ENCODE measurements at regions not wholly inside any gene's neighbourhood (a gene's known extent, or its start where the extent isn't known, plus 50 kb on each side); places are given as distances from the start of the nearest gene placed in this dataset.
"Not testable (repeated sequence)": the region's sequence is repeated elsewhere in the genome, so short reads cannot be mapped to it uniquely, and the experiment has no call there.

DNA sequence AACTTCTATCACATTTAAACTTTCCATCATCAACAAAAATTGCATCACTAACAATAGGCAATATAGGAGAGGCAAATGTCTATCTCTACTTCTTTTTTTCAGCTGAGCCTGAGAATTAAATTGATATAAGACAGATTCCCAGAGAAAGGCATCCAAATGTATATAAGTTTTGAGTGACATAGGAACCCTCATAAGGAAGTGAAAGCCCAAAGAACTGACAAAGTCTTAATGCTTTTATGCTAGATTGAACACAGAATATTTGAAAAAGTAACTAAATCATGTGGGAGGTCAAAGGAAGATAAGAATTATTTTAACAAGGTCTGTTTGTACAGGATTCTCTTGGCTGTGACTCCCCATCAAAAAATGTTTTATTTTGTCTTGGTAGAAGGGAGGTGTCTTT is 714.9 kb downstream of the GRXCR1 start:
- no peak for DNase-seq (ENCODE audit: low read depth in 2 of 3, low spot score in 1 of 3)

GRCh38 chr4:43607827-43608461 is 715.4 kb downstream of the GRXCR1 start:
- DNase-seq (ENCODE audit: low read depth in 2 of 3, low spot score in 1 of 3): no peak

DNA sequence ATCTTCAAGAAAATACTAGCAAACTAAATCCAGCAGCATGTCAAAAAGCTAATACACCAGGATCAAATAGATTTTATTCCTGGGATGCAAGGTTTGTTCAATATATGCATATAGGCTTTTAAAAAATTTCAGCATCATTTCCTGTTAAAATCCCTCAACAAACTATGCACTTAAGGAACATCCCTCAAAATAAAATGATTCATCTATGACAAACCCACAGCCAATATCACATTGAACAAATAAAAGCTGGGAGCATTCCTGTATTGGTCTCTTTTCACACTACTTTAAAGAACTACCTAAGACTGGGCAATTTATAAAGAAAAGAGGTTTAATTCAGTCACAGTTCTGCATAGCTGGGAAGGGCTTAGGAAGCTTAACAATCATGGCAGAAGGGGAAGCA is 726.7 kb downstream of the GRXCR1 start:
- DNase-seq (ENCODE audit: low read depth in 2 of 3, low spot score in 1 of 3): no peak

DNA sequence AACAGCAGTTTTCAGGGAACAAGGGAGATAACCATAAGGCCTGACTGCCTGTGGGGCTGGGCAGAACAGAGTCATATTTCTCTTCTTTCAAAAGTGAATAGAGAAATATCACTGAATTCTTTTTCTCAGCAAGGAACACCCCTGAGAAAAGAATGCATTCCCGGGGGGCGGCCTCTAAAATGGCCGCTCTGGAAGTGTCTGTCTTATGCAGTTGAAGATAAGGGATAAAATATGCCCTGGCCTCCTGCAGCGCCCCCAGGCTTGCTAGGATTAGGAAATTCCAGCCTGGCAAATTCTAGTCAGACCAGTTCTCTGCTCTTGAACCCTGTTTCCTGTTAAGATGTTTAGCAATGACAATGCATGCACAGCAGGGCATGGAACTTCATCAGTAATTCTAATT is 745.4 kb downstream of the GRXCR1 start:
- DNase-seq (ENCODE audit: low read depth in 2 of 3, low spot score in 1 of 3): not testable (repeated sequence)

DNA sequence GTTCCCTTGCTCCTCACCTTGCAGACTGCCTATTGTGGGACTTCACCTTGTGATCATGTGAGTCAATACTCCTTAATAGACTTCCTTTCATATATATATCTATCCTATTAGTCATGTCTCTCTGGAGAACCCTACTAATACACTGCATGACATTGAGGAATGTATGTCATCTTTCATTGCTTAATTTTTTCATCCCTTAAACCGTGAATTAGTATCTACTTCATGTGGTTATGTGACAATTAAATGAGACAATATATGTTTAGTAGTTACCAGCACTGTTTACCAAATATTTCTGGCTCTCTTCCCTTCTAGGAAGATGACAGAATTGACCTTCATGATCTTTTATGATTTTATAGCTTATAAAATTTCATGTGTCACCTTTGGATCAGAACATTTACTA is 759.5 kb downstream of the GRXCR1 start:
- DNase-seq (ENCODE audit: low read depth in 2 of 3, low spot score in 1 of 3): no peak

DNA sequence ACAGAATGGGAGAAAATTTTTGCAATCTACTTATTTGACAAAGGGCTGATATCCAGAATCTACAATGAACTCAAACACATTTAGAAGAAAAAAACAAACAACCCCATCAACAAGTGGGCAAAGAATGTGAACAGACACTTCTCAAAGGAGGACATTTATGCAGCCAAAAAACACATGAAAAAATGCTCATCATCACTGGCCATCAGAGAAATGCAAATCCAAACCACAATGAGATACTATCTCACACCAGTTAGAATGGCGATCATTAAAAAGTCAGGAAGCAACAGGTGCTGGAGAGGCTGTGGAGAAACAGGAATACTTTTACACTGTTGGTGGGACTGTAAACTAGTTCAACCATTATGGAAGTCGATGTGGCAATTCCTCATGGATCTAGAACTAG is 767.0 kb downstream of the GRXCR1 start:
- DNase-seq (ENCODE audit: low read depth in 2 of 3, low spot score in 1 of 3): not testable (repeated sequence)

- not testable (repeated sequence) for DNase-seq (ENCODE audit: low read depth in 2 of 3, low spot score in 1 of 3)
Measured at GRCh38 chr4:43672265-43672885, 776.2 kb downstream of the KCTD8 start.

DNA sequence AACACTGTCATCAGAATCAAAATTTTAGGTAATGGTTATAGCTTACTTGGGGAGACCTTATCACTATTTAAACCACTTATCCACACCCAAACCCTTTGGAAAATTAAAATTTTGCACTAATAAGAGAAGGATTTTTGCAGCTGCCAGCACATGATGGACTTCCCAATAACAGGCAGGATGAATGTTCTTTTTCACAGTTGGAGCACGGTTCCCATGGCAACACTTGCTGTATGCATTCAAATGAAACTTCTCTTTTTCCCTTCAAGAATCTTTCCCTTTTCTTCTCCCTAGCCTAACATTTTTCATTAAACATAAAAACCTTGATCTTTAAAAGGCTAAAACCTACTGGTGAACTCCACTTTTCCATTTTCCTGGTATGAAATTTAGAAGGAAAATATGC is 768.2 kb downstream of the KCTD8 start:
- no peak for DNase-seq (ENCODE audit: low read depth in 2 of 3, low spot score in 1 of 3)

- DNase-seq (ENCODE audit: low read depth in 2 of 3, low spot score in 1 of 3): no peak
Measured at GRCh38 chr4:43682551-43682950, 766.1 kb downstream of the KCTD8 start.

DNA sequence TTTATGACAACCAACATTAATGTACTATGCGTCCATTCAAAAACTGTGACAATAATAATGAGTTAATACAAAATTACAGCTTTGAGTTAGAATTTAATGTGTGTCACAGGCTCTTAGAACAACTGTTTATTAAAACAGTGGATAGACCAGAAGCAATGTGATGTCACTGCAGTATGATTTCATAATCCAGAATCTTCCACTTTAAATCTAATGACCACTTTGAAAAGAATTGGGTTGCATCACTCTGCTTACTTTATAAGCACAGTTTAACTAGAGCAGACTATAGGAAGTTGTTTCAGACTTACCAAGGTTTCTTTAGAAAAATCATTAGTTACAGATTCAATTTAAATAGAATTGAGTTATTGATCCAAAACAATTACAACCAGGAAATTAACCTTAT is 758.5 kb downstream of the KCTD8 start:
- DNase-seq (ENCODE audit: low read depth in 2 of 3, low spot score in 1 of 3): no peak

DNA sequence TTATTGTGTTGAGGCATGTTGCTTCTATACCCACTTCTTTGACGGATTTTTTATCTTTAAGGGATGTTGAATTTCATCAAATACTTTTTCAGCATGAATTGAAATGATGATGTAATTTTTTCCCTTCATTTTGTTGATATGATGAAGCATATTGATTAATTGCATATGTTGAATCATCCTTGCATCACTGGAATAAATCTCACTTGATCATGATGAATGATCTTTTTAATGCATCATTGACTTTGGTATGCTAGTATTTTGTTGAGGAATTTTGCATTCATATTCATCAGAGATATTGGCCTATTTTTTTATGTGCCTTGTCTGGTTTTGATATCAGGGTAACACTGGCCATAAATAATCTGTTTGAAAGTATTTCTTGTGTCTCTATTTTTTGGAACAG is 754.7 kb downstream of the KCTD8 start:
- DNase-seq (ENCODE audit: low read depth in 2 of 3, low spot score in 1 of 3): no peak

GRCh38 chr4:43709443-43709842 is 739.2 kb downstream of the KCTD8 start:
- no peak for DNase-seq (ENCODE audit: low read depth in 2 of 3, low spot score in 1 of 3)

- DNase-seq (ENCODE audit: low read depth in 2 of 3, low spot score in 1 of 3): no peak
Measured at GRCh38 chr4:43716721-43717395, 731.8 kb downstream of the KCTD8 start.

DNA sequence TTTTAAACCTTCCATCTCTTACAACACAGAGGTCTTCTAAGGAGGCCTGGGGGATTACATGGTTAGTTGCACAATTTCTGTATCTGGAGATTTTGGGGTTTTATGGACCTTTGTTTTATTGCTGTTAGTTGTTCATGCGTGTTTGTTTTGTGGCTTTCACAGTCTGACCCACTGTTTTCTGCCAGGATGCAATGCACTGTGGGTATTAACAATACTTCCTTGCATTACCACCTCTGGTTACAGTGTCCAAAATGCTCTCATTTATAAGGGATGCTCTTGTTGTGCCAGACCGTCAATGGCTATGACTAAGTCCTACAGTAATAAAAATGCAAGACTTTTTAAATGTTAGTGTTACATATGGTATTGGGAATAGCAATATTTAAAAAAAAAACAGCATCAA is 730.2 kb downstream of the KCTD8 start:
- DNase-seq (ENCODE audit: low read depth in 2 of 3, low spot score in 1 of 3): no peak

GRCh38 chr4:43732829-43733426 is 715.7 kb downstream of the KCTD8 start:
- no peak for DNase-seq (ENCODE audit: low read depth in 2 of 3, low spot score in 1 of 3)

- no peak for DNase-seq (ENCODE audit: low read depth in 2 of 3, low spot score in 1 of 3)
Measured at GRCh38 chr4:43742083-43742482, 706.5 kb downstream of the KCTD8 start.

GRCh38 chr4:43754566-43754965 is 694.0 kb downstream of the KCTD8 start:
- no peak for DNase-seq (ENCODE audit: low read depth in 2 of 3, low spot score in 1 of 3)

DNA sequence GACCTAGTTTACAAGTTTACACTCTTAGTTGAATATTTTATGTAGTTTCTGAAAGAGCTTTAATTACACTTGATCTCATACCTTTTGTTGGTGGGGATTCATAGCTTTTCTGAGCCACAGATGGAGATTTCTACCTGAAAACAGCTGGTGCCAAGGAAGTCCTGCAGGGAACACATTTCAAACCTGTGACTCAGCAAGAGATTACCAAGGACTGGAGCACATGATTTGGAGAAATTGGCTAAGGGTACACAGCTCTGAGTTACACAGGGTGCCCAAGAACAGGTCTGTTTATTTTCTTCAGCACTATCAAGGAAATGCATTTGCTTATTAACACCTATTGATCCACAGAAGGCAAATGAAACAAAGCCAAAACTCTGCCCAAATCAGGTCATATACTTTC is 691.5 kb downstream of the KCTD8 start:
- no peak for DNase-seq (ENCODE audit: low read depth in 2 of 3, low spot score in 1 of 3)

- DNase-seq (ENCODE audit: low read depth in 2 of 3, low spot score in 1 of 3): no peak
Measured at GRCh38 chr4:43758836-43759235, 689.8 kb downstream of the KCTD8 start.

GRCh38 chr4:43763029-43763610 is 685.5 kb downstream of the KCTD8 start:
- DNase-seq (ENCODE audit: low read depth in 2 of 3, low spot score in 1 of 3): no peak

DNA sequence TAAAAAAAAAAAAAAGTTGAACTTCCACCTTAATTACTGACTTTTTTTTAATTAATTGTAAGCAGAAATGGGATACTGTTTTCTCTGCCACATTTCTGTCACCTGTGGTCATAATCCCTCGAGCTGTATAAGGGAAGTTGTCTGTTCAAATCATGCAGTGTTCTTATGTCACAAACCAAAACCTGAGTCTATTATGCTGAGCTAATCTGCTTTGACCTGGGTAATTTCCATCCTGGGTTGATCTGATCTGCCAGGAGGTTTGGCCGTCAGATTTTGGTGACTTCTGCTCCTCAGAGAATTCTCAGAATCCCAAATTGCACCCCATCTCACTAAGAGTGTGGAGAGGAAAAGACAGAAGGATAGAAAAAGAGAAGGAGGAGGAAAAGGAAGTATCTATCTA is 683.1 kb downstream of the KCTD8 start:
- DNase-seq (ENCODE audit: low read depth in 2 of 3, low spot score in 1 of 3): no peak

DNA sequence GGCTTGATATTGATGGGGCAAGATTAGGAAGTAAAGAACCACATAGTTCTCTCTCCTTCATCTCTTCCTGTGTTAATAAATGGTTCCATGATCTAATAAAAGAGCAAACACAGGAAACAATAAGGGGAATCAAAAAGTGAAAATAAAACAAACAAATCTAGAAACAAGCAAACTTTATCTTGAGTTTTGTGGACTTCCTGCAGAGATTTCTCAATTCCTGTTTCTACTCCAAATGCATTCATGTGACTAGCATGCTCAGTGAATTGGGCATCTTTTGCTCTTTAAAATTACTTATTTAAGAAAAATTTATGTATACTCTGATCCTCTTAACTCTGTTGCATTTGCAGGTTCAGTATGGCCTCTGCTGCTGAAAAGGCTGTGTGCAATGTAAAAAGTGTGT is 682.0 kb downstream of the KCTD8 start:
- no peak for DNase-seq (ENCODE audit: low read depth in 2 of 3, low spot score in 1 of 3)
